Spleen (tissue), 11 donors: ENCODE measurements at regions not wholly inside any gene's neighbourhood (a gene's known extent, or its start where the extent isn't known, plus 50 kb on each side); places are given as distances from the start of the nearest gene placed in this dataset.

Experiments used
- DNase-seq: peaks from one replicate; pipeline ENCODE4 v3.0.0-alpha.2; 2020
- H3K27ac ChIP-seq, 8 donors: fragments of 200-600 bp; sonication (generic) in 7 of 8; 1 replicate in 4 of 8; 2 replicates in 4 of 8; pipeline versions ENCODE4 v1.5.0 to v1.8.0; 2016 to 2021; ENCODE audit warnings: inconsistent platforms in 4 of 8, mild to moderate bottlenecking in 4 of 8, moderate library complexity in 1 of 8
- H3K27me3 ChIP-seq, 7 donors: fragments of 200-600 bp; sonication (generic) in 6 of 7; replicated peaks in 1 of 7; 1 replicate in 4 of 7; 2 replicates in 3 of 7; pipeline versions ENCODE4 v1.5.0 to v1.8.0; 2016 to 2021; ENCODE audit warnings: inconsistent platforms in 3 of 7, mild to moderate bottlenecking in 1 of 7
- H3K36me3 ChIP-seq, 6 donors: fragments of 200-600 bp; sonication (generic) in 5 of 6; 1 replicate in 4 of 6; 2 replicates in 2 of 6; pipeline versions ENCODE4 v1.5.0 to v1.8.0; 2016 to 2021; ENCODE audit warnings: inconsistent platforms in 2 of 6
- H3K4me1 ChIP-seq, 6 donors: fragments of 200-600 bp; sonication (generic) in 5 of 6; 1 replicate in 3 of 6; 2 replicates in 3 of 6; pipeline versions ENCODE4 v1.5.0 to v1.8.0; 2016 to 2021; ENCODE audit warnings: inconsistent platforms in 3 of 6
- H3K4me3 ChIP-seq, 8 donors: fragments of 200-600 bp; sonication (generic) in 7 of 8; 1 replicate in 4 of 8; 2 replicates in 4 of 8; pipeline versions ENCODE4 v1.5.0 to v1.8.0; 2016 to 2021; ENCODE audit warnings: inconsistent platforms in 4 of 8, mild to moderate bottlenecking in 4 of 8, moderate library complexity in 2 of 8
- H3K9me3 ChIP-seq, 8 donors: fragments of 200-600 bp; sonication (generic) in 7 of 8; 1 replicate in 4 of 8; 2 replicates in 4 of 8; pipeline versions ENCODE4 v1.5.0 to v1.8.0; 2016 to 2021; ENCODE audit warnings: inconsistent platforms in 4 of 8
- CTCF ChIP-seq, 11 experiments: fragments of 200-600 bp in 7 of 11; fragments of 450-650 bp in 4 of 11; sonication (generic) in 4 of 11; IDR thresholded peaks in 8 of 11; conservative IDR thresholded peaks in 3 of 11; 1 replicate in 7 of 11; 2 replicates in 4 of 11; pipeline versions ENCODE4 v1.4.0 to v1.8.0; 2016 to 2021; ENCODE audit warnings: antibody characterized with exemption in 11 of 11, inconsistent platforms in 4 of 11, mild to moderate bottlenecking in 1 of 11
- POLR2A ChIP-seq, 3 donors: fragments of 450-650 bp; IDR thresholded peaks; one replicate each; pipeline ENCODE4 v1.5.1; 2017; ENCODE audit warnings: antibody characterized with exemption in 3 of 3, mild to moderate bottlenecking in 1 of 3
- POLR2AphosphoS5 ChIP-seq, 3 donors: sonication (generic); formaldehyde crosslinking; IDR thresholded peaks; one replicate each; pipeline ENCODE4 v1.5.1; 2017; ENCODE audit warnings: antibody characterized with exemption in 3 of 3
- WGBS, 5 donors: extraction: QIAGEN DNeasy Blood & Tissue Kit in 3 of 5; methylation state at CpG; one replicate each; pipeline versions ENCODE4 v1.1.5 to v1.1.7; 2013 to 2018; 5-methylcytosine and 5-hydroxymethylcytosine counted together
- intact Hi-C: fragments of 100-400 bp; cut with DNase I; formaldehyde crosslinking; loops from one replicate; pipeline ENCODE4 v1.15.0; 2023; ENCODE audit warnings: low total_unique reads
- donor health status: healthy with polysubstance abuse.
- donor health status: DM: no; HTN: no; CAD: no; lungs with moderate emphysema.
- donor health status: DM: no; HTN: no; CAD: no.
- donor health status: Bipolar disorder and iron deficiency.
- donor health status: healthy.
- donor health status: DM: no; HTN: no; CAD: no.
- donor health status: DM: yes; HTN: yes; CAD: no.

- peak overlapping the region in 6 of 8 donors; percentile 62 to 83 (median 78) for H3K27ac ChIP-seq
- peaks cover 11 to 66% (median 31%) of the 10 kb centered on the region in 6 donors for H3K4me1 ChIP-seq
- peaks cover 0 to 8% (median 0%) of the 10 kb centered on the region in 6 donors for H3K36me3 ChIP-seq
- no peaks in the 10 kb centered on the region for H3K9me3 ChIP-seq
- TF ChIP-seq POLR2AphosphoS5 (IDR thresholded peaks at IDR 0.05) (peak in 2 of 3 donors; percentile 60 to 63), CTCF (IDR thresholded peaks at IDR 0.05 in 8 of 11, conservative IDR thresholded peaks at IDR 0.05 in 3 of 11) (no peak)
- no peak for DNase-seq
- no peaks in the 10 kb centered on the region for H3K27me3 ChIP-seq
- intact Hi-C loops, result no loop called here
- peak overlapping the region in 3 of 8 donors; percentile 6 to 44 (median 17) for H3K4me3 ChIP-seq
- WGBS, 5 donors, result 66 to 77% (median 69%) methylated on average over 8 to 9 of the region's 9 CpGs
Observed at GRCh38 chr1:201714542-201715329, 114.2 kb upstream of the IPO9 start.

GRCh38 chr1:201715351-201715750, 113.6 kb upstream of the IPO9 start:
- H3K4me1 ChIP-seq, result peaks cover 11 to 69% (median 30%) of the 10 kb centered on the region in 6 donors
- peak; percentile 42 for DNase-seq
- peaks cover 0 to 8% (median 0%) of the 10 kb centered on the region in 6 donors for H3K36me3 ChIP-seq
- peak overlapping the region in 1 of 8 donors; percentile 15 for H3K4me3 ChIP-seq
- H3K9me3 ChIP-seq, result no peaks in the 10 kb centered on the region
- WGBS, 5 donors, result 68 to 78% (median 71%) methylated on average over 6 of the region's 6 CpGs
- H3K27me3 ChIP-seq, result no peaks in the 10 kb centered on the region
- TF ChIP-seq POLR2AphosphoS5 (IDR thresholded peaks at IDR 0.05), result no peak
- TF ChIP-seq CTCF (IDR thresholded peaks at IDR 0.05 in 8 of 11, conservative IDR thresholded peaks at IDR 0.05 in 3 of 11), result no peak
- no peak for TF ChIP-seq POLR2A (IDR thresholded peaks at IDR 0.05)
- intact Hi-C loops, result no loop called here
- peak overlapping the region in 6 of 8 donors; percentile 62 to 83 (median 78) for H3K27ac ChIP-seq

GRCh38 chr1:201715801-201716741, 112.9 kb upstream of the IPO9 start:
- Histone ChIP-seq H3K36me3 (peaks cover 0 to 8% (median 0%) of the 10 kb centered on the region in 6 donors), H3K27me3 (no peaks in the 10 kb centered on the region), H3K4me1 (peaks cover 11 to 67% (median 30%) of the 10 kb centered on the region in 6 donors), H3K9me3 (no peaks in the 10 kb centered on the region), H3K27ac (peak overlapping the region in 6 of 8 donors; percentile 62 to 83 (median 78)), H3K4me3 (no peak overlapping the region)
- DNase-seq, result peak; percentile 40
- WGBS, 5 donors, result 63 to 70% (median 64%) methylated on average over 11 of the region's 11 CpGs
- TF ChIP-seq CTCF (IDR thresholded peaks at IDR 0.05 in 8 of 11, conservative IDR thresholded peaks at IDR 0.05 in 3 of 11) (no peak), POLR2AphosphoS5 (IDR thresholded peaks at IDR 0.05) (peak in 1 of 3 donors; percentile 24), POLR2A (IDR thresholded peaks at IDR 0.05) (no peak)
- intact Hi-C loops, result no loop called here
